ENCODE measurements at regions not wholly inside any gene's neighbourhood (a gene's known extent, or its start where the extent isn't known, plus 50 kb on each side); places are given as distances from the start of the nearest gene placed in this dataset.

DNA sequence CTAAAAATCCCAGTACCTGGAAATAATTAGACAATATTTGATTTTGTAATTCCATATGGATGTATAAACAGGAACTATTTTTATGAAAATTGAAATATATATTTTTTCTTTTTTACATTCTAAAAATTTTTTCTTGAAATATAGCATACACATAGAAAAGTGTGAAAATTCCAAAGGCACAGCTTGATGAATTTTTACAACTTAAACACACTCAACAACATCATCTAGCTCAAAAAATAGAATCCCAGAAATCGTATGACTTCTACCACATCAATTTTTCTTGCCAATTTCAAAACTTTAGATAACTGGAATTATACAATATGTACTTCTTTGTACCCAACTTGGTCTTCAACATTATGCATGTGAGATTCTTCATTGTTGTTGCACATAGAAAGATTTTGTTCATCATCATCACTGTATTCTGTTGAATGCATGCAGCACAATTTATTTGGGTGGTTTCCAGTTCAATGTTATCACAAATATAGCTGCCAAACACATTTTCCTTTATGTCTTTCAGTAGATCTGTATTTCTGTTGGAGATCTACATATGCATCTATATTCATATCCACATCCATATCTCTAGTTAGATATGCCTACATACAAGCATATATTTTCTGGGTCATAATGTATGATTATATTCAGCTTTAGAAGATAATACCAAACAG, 340.7 kb upstream of the SLIT2 start:
- no peak for DNase-seq (ENCODE audit: low read depth, low spot score)
- TF ChIP-seq, protein P1, sequence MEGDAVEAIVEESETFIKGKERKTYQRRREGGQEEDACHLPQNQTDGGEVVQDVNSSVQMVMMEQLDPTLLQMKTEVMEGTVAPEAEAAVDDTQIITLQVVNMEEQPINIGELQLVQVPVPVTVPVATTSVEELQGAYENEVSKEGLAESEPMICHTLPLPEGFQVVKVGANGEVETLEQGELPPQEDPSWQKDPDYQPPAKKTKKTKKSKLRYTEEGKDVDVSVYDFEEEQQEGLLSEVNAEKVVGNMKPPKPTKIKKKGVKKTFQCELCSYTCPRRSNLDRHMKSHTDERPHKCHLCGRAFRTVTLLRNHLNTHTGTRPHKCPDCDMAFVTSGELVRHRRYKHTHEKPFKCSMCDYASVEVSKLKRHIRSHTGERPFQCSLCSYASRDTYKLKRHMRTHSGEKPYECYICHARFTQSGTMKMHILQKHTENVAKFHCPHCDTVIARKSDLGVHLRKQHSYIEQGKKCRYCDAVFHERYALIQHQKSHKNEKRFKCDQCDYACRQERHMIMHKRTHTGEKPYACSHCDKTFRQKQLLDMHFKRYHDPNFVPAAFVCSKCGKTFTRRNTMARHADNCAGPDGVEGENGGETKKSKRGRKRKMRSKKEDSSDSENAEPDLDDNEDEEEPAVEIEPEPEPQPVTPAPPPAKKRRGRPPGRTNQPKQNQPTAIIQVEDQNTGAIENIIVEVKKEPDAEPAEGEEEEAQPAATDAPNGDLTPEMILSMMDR (IDR thresholded peaks at IDR 0.05; ENCODE audit: insufficient read depth, low read length, missing control alignments) = no peak
- CTCF ChIA-PET = no interaction called here
- POLR2A ChIA-PET = no interaction called here
- H3K4me3 ChIP-seq (ENCODE audit: low read depth, low read length) = no peak overlapping the region

DNA sequence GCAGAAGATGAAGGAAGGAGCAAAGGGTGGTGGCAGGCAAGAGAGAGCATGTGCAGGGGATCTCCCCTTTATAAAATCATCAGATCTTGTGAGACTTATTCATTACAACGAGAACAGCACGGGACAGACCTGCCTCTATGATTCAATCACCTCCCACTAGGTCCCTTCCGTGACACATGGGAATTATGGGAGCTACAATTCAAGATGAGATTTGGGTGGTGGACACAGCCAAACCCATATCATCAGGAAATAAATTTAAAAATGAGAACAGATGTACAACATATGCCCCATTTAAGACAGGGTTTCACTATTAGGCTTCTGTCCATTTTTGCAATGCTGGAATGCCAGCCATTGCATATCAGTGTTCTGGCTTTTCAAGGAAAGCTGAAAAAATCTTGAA, 346.7 kb upstream of the SLIT2 start:
- ChIA-PET CTCF (no interaction called here), POLR2A (no interaction called here)
- TF ChIP-seq, protein P1 (IDR thresholded peaks at IDR 0.05; ENCODE audit: insufficient read depth, low read length, missing control alignments) = no peak
- H3K4me3 ChIP-seq (ENCODE audit: low read depth, low read length) = no peak overlapping the region
- no peak for DNase-seq (ENCODE audit: low read depth, low spot score)

DNA sequence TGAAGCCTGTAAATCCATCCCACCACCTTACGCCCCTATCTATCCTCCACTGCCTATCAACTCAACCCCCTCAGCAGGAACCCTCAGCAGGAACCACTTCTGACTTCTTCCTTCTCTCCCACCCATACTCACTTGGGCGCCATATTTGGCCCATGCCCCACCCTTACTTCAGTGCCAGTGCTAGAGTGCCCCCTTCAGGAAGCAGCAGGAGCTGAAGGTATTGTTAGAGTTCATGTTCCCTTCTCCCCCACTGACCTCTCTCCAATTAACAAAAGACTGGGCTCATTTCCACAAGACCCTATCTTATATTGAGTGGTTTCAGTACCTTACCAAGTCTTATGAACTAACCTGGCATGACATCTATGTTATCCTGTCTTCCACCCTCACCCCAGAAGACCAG, 363.1 kb upstream of the SLIT2 start:
- no peak for DNase-seq (ENCODE audit: low read depth, low spot score)
- TF ChIP-seq, protein P1 (IDR thresholded peaks at IDR 0.05; ENCODE audit: insufficient read depth, low read length, missing control alignments) = no peak
- H3K4me3 ChIP-seq (ENCODE audit: low read depth, low read length) = no peak overlapping the region
- ChIA-PET CTCF (no interaction called here), POLR2A (no interaction called here)

DNA sequence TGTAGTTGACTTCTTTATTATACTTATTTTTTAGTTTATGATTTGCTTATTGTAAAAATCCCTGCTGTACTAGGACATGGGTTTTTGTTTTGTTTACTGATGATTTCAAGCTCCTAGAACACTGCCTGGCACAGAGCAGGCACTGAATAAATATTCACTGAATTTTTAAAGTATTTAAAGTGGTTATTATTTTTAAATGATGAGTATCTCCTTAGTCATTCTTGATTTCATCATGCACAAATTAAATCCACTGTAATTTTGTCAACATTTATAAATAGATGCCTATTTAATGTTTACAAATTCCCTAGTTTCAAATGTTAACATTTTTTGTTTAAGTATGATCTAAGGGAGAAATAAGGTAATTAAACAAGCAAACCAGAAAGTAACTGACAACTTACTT, 367.9 kb upstream of the SLIT2 start:
- TF ChIP-seq, protein P1 (IDR thresholded peaks at IDR 0.05; ENCODE audit: insufficient read depth, low read length, missing control alignments) = no peak
- POLR2A ChIA-PET = no interaction called here
- CTCF ChIA-PET = no interaction called here
- no peak overlapping the region for H3K4me3 ChIP-seq (ENCODE audit: low read depth, low read length)
- peak; percentile 3 for DNase-seq (ENCODE audit: low read depth, low spot score)

DNA sequence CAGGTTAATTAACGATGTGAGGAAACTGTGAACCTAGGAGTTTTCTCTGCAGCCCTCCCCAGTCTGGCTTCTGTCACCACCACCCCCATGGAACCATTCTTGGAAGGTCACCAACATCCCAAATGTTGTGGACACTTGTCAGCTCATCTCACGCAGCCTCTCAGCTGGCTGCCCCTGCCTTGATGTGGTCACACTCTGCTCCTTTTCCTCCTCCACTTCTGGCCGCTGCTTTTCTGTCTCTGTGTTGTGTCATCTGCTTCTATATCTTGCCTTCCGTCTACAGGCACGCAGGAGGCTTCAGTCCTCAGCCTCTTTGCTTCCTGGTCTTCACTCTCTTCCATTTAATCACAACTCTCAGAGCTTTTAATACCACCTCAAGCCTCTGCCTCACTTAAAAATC, 371.5 kb upstream of the SLIT2 start:
- H3K4me3 ChIP-seq (ENCODE audit: low read depth, low read length) = no peak overlapping the region
- ChIA-PET POLR2A (no interaction called here), CTCF (no interaction called here)
- TF ChIP-seq, protein P1 (IDR thresholded peaks at IDR 0.05; ENCODE audit: insufficient read depth, low read length, missing control alignments) = no peak
- no peak for DNase-seq (ENCODE audit: low read depth, low spot score)

DNA sequence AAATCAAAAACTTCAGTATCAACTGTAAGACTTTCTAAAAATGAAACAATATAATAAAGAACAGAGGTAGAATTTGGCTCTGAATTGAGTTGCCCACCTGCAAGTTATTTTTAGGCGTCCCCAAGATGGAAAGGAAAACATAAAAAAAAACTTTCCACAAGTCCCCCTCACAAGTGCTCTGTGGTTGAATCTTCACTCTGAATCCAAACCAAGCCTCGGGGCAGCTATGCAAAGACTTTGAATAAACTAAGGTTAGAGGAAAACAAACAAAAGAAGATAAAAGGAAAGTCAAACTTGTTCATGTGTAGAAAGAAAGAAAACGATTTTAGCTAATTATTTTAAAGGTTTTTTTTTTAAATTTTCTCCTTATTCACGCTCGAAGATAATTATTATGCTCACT, 372.4 kb upstream of the SLIT2 start:
- no peak overlapping the region for H3K4me3 ChIP-seq (ENCODE audit: low read depth, low read length)
- DNase-seq (ENCODE audit: low read depth, low spot score) = no peak
- TF ChIP-seq, protein P1 (IDR thresholded peaks at IDR 0.05; ENCODE audit: insufficient read depth, low read length, missing control alignments) = no peak
- POLR2A ChIA-PET = no interaction called here
- CTCF ChIA-PET = no interaction called here

All from AG04449 (cell line).